ENCODE measurements at regions not wholly inside any gene's neighbourhood (a gene's known extent, or its start where the extent isn't known, plus 50 kb on each side); places are given as distances from the start of the nearest gene placed in this dataset.
"Not testable (repeated sequence)": the region's sequence is repeated elsewhere in the genome, so short reads cannot be mapped to it uniquely, and the experiment has no call there.

DNA sequence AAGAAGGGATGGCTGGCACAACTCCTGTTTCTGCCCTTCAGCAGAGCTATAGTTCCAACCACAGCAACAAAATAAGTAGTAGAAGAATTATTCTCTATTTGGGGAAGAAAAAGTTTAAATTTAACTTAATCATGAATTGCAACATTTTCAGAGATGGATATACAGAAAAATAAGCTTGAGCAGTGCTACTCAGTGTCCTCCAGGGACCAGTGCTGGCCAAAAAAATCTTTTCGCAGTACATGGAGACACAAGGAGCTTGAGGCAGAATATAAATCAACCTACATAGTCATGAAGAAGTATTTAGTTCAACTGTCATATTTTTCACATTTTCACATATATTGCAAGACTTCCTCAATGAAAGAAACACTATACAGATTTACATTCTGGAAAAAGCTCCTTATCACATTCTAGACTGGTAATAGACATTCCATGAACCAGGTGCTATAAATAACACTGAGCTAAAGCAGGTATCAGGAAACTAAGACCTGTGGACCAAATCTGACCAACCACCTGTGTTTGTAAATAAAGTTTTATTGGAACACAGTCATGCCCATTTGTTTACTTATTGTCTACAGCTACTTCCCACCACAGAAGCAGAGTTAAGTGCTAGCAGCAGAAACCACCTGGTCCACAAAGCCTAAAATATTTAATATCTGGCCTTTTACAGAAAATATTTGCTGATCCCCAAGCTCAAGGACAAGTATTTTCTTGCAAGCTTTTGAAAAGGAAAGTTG, 101.9 kb downstream of the RGS21 start:
- DNase-seq: peak; percentile 42

DNA sequence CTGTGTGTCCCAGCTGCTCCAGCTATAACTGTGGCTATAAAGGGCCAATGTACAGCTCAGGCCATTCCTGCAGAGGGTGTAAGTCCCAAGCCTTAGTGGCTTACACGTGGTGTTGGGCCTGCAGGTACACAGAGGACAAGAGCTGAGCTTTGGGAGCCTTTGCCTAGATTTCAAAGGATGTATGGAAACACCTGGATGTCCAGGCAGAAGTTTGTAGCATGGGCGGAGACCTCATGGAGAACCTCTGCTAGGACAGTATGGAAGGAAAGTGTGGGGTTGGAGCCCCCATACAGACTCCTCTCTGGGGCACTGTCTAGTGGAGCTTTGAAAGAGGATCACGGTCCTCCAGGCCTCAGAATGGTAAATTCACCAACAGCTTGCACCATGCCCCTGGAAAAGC, 113.9 kb downstream of the RGS21 start:
- DNase-seq: no peak

DNA sequence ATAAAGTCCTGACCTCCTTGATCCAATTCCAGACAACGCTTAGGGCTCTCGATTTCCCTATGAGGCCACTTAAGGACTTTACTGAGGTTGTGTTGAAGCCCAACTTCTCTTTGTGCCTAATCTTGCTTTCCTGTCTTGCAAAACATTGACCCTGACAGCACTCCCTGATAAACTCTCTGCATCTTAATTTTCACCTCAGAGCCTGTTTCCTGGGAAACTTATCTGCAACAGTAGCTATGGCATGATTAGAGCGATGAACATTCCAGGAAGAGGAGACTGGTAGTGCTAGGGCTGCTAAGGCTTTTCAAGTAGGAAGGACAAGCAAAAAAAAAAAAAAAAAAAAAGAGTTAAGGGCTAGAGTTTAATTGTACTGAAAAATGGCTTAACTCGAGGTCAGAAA, 118.9 kb downstream of the RGS21 start:
- no peak for DNase-seq

DNA sequence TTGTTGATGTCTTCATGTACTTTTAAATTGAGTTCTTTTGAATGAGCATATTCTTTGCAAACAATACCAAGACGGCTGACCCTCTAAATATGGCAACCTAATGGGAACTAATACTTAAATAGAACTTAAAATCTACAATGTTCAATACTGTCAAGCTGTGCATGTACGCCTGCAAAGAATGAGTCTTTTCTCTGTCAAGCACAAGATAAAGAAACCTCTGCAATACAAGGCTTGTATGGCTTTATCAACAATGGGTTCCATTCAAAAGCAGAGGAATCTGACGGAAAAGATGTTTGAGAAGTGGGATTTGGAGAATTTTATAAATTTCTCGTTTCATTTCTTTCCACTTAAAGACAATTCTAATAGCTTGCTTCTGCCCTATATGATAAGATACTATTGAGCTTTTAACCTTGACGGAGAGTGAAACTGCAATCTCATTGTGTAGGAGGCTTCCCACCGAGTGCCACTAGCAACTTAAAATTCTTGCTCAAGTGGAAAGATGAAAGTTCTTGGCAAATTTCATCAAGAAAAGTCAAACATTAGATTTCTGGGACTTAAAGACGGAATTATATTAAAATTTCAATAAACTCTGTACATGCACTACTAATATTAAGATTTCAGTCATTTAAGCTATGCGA, 119.8 kb downstream of the RGS21 start:
- DNase-seq: no peak

DNA sequence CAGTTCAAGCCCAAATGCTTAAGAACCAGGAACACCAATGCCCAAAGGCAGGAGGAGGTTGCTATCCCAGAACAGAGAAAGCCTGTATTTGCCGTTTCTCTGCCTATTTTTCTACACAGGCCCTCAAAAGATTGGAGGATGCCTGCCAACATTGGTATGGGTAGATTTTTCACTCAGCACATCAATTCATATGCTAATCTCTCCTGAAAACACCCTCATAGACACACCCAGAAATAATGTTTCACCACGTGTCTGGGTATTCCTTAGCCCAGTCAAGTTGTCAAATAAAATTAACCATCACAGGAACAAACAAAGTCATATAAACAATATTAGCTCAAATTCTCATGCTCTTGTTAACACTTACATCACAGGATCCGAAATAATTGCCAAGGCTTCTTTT, 121.9 kb downstream of the RGS21 start:
- no peak for DNase-seq

DNA sequence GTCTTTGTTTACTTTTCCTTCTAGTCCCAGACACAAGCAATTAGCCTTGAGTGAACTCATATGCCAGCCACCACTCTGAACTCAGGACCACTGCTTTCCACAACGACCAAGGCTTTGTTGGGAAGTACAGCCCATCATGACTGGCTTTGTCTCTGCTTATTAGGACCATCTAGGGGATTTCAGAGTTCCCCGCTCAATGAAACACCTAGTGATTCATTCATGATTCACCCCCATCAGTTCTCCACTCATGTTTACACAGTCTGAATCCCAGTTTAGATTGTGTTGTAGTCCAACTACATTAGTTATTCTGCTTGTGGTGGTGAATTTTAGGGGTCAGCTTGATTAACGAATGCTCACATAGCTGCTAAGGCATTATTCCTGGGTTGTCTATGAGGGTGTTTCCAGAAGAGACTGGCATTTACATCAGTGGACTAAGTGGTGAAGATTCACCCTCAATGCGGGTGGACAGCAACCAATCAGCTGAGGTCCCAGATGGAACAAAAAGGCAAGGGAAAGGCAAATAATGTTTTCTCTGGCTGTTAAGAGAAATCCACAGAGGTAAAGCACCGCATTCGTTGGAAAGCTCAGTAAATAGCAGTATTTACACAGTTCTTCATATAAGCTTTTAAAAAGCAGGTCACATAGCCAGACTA, 122.7 kb downstream of the RGS21 start:
- DNase-seq: no peak

DNA sequence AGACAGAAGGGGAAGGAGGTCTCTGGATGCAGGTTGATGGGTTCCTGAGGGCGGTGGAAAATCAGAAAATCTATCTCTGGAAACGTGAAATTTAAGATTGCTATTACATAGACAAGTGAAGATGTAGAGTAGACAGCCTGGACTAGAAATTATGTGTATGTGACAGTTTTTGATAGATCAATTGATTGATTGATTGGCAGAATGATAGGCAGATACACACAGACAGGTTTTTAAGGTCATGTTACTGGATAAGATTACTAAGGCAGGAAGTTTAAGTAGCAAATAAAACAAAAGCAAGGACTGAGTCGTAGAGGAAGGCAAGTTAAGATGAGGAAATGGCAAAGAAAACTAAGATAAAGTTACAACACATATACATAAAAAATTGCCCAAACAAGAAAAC, 124.7 kb downstream of the RGS21 start:
- no peak for DNase-seq

DNA sequence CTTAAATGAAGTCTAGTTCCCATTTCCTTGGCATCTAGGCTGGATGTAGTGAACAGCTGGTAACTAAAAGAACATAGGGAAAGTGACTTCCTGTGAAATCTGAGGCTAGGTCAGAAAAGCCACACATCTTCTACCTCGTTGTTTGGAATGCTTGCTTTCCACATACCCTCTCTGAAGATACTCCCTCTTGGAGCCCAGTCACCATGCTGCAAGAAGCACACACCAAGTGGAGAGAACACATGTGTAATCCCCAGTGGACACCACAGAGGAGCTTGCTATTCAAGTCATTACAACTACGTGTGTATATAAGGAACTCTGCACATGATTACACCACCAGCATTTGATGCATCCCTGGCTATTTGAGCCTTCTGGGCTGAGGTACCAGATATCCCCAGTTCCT, 125.9 kb downstream of the RGS21 start:
- DNase-seq: no peak

DNA sequence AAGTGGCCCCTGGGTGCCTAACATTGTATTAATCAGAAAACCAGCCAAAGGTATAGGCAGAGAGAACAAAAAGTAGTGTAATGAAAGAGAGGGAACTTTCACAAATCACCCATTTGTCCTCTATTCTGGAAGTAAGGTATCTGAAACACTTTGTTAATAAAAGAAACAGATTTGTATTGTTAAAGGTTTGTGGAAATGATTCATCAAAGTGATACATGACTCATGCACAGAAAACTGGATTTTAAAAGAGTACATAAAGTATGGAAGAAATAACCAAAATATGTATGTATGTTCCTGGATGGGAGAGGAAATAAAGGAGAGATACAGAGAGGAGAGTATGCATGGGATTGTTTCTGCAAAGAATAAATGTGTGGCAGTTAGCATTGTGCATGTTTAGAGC, 126.8 kb downstream of the RGS21 start:
- no peak for DNase-seq

DNA sequence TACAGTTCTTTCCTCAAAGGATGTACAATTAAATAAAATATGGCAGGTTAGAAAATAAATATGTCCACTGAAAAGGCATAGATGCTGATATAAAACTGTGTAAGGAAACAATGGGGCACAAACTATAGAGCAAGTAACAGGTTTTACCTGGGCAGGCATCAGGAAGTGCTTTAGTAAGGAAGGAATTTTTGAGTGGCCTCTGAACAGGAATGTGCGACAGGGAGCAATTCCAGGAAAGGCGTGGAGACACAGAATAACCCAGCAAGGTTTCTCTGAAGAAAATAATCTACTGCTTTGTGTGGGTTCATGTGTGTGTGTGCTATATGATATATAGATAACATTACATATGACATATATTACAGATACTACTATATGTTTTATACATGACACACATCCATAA, 128.4 kb downstream of the RGS21 start:
- DNase-seq: no peak

DNA sequence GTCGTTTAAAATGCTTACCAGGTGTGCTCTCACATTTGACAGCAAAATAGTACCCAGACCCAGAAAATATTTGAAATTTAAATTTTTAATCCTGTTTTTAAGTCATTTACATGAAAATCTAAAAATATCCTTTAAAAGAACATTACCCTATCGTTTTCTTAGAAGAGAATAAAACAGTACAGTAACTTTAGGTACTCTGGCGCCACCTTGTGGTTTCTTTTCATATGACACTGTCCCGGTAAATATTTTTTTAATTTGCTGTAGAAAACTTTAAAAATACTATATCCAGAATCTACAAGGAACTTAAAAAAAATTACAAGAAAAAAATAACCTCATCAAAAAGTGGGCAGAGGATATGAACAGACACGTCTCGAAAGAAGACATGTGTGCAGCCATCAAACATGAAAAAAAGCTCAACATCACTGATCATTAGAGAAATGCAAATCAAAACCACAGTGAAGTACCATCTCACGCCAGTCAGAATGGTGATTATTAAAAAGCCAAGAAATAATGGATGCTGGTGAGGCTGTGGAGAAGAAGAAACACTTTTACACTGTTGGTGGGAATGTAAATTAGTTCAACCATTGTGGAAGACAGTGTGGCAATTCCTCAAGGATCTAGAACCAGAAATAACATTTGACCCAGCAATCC, 129.2 kb downstream of the RGS21 start:
- DNase-seq: peak; percentile 63

DNA sequence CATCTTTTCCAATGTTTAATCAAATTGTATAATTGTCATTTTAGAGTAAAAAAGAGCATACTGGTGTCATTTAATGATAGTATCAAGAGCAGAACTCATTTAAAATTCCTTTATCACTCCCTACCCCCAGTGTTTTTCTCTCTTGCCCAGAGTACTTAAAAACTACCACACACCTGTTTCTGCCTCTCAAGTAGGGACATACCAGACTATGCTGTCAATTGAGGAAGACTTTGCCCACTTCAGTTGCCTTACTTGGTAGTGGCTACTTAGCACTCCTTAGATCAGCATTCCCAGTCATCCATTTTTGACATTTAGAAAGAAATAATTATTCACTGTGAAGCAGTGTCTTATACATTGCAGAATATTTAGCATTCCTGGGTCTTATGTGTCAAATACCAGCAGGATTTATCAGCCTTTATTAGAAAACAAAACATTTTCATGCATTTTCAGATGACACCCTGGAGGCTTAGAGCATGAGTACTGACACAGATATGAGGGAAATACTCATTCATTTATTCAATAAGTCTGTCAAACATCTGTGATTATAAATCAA, 127.5 kb upstream of the RGS1 start:
- DNase-seq: no peak

DNA sequence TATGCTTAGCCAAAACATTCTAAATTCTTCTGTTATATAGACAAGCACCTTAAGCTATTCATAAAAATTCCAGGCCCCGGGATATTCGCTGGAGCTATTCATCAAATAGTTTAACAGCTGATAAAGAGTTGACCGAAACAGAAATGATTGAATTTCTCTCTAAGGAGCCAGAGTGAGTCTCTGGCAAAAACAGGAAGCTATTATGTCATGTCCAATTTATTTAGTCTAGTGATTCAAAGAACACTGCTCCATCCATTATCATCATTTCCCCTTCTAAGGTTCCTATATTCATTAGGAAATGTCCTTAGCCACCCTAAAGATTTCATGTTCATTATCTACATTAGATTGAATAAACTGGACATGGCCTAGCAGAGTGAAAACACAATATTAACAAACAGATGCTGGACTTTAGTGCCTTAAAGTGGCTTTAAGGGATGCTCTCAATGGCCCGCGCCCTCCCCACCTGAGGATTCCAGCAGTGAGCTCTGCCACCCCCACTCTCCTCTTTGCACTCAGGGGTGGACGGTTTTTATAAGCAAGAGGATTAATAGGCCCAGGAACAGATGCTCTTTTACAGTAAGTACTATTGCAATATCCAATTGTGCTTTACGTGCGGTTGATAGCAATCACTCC, 122.1 kb upstream of the RGS1 start:
- DNase-seq: no peak

DNA sequence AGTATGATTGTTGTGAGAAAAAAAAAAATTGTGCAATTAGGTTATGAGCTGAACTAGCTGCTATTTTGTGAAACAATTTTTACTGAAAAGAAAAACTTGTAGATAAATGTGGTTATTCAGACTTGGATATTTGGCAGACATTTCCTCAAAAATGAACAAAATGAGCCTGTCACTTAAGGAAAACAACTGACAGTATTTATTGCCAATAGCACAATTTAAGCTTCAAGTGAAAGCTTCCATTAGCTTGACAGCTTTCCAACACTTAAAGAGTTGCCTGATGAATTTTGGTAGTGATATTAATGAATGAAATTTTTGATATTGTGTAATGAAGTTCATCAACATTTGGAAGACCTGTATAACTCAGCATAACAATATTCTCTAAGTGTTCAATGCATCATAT, 116.1 kb upstream of the RGS1 start:
- DNase-seq: no peak

DNA sequence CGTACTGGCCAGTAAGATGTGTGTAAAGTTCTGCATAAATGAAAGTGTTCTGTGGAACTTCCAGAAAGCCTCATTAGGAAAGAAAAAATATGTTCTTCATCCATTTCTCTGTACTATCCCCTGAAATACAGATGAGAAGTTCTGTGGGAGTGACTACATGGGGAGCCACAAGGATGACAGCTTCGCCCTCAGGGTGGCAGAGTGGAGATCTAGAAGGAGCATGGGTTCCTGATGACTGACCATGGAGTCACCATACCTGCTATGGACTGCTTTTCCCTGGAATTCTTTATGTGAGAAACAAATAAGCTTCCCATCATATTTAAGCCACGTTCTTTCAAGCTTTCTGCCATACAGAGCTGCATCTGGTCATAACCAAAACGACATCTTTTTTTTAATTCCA, 113.9 kb upstream of the RGS1 start:
- no peak for DNase-seq

DNA sequence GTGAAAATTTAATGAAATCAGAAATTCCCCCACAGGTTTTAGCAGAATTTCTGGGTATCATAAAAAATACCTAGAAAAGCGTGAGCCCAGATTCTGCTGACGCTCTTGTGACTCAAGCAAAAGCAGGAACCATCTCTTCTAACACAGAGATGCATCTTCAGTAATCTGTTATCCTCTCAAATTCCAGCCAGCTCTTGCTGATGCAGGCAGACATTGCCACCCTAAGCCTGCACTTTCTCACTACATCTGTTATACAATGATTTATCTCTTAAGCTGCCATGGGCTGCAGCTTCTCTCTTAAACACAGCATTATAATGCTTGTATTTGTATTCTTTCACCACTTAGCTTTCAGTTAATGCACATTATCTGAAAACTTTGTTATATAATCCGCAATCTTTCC, 113.0 kb upstream of the RGS1 start:
- no peak for DNase-seq

DNA sequence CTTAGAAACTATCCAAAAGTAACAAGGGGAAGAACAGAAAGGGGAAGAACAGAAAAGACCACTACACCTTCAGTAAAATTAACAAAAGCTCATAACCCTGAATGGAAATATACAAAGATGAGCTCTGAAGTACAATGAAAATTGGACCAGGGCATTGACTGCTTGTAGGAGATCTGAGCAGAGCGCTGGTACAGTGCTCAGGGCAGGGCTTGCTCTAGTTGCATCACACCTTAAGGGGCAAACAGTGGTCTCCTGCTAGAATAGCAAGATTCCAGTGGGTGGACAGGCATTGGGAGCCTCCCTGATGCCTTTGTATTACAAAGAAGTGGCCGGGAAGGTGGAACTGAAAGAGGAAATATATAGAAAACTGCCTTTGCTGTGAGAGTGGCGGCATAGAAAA, 111.9 kb upstream of the RGS1 start:
- DNase-seq: no peak

DNA sequence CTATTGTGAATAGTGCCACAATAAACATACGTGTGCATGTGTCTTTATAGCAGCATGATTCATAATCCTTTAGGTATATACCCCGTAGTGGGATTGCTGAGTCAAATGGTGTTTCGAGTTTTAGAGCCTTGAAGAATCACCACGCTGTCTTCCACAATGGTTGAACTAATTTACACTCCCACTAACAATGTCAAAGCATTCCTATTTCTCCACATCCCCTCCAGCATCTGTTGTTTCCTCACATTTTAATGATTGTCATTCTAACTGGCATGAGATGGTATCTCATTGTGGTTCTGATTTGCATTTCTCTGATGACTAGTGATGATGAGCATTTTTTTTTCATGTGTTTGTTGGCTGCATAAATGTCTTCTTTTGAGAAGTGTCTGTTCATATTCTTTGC, 110.4 kb upstream of the RGS1 start:
- DNase-seq: not testable (repeated sequence)

DNA sequence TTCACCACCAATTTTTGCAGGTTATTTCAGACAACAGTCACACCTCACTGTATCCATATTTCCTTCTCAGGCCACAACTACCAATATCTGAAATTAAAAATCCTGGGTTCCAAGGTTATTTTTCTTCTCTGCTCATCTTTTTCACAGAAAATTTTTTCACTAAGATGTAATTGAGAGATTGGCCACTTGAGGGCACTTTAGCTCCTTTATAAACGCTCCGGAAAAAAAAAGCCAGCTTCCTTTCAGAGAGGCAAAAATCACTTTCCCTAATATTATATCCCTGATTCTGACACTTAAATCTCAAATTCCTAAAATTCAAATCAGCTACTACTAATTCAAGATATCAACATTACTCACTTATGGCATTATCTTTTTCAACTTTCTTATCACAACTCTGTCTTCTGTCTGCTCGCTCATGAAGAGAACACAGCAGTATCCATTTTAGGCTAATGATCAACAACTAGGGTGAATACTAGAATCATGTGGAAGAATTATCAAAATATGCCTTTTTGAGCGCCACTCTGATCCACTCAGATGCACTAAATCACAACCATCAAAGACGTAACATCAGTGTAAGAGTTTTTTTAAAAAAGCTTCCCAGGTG, 101.4 kb upstream of the RGS1 start:
- no peak for DNase-seq

DNA sequence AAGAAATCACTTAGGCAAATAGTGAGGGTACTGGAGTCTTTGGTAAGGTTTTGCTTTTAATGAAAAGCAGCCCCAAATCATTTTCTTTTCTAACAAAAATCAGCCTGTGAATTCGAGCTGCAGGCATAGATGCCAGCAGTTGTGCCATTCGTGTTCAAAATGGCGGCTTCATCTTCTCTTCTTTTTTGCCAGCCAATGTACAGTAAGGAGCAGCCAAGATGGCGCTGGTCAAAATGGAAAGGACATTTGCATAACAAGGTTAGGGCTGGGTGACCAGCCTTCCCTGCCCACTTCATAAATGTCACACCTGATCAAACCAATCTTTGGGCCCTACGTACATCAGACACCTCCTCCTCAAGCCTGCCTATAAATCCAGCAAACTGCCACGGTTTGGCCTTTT, 100.2 kb upstream of the RGS1 start:
- no peak for DNase-seq

DNA sequence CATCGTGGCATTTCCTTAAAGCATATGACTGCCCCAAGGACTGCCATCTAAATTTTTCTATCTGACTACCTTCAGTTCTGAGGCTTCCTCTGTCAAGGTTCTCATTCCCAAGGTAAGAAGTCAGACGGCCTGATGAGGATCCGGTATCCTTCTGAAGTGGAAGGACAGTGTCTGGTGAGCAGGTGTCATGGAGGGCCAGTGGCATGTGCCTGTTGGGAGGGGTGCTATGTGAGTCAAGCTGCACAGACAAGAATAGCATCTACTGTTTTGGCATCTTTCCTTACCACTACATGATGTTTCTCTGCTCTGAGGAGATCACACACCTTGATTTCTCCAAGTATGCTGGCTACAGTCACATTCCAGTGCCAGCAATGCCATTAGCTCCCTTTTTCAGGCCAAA, 99.6 kb upstream of the RGS1 start:
- DNase-seq: no peak

DNA sequence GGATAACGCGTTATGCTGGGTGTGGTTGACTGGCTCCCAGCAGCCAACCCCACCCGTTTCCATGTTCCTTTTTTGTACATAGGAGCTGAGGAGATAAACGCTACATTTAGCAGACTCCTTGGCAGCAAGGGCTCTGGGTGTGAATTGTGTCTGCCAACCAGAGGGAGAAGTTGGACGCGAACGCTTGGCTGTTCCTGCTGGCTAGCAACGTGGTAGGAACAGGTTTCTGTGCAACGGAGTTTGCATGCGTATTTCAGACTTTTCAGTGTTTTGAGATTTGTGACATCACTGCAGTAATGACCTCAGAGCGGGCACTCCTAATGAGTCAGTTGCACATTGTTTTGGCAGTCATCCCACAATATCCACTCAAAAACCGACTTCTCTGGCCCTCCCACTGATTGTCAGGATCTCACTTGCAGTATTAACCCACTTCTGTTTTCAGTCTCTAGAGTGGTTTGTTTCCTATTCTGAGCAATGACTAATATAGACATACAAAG, 98.7 kb upstream of the RGS1 start:
- DNase-seq: no peak
